Keratinocyte (primary cell): ENCODE measurements at regions not wholly inside any gene's neighbourhood (a gene's known extent, or its start where the extent isn't known, plus 50 kb on each side); places are given as distances from the start of the nearest gene placed in this dataset.

Experiments used
- DNase-seq: peaks from one replicate; pipeline ENCODE4 v3.0.0-alpha.2; 2011; ENCODE audit warnings: low read depth, missing footprints, low spot score
- FAIRE-seq: peaks from 2 replicates; lab custom pipeline; 2011; peaks lifted over from hg19 to GRCh38; lab: Jason Lieb, UNC
- H2AFZ ChIP-seq: 2 replicates; pipeline ENCODE4 v1.6.0; 2012; ENCODE audit warnings: low read length, control low read depth, inconsistent platforms; ENCODE audit not compliant: control insufficient read depth
- H3K27ac ChIP-seq: 2 replicates; pipeline ENCODE4 v1.5.1; 2011; ENCODE audit warnings: low read length; ENCODE audit not compliant: control insufficient read depth, insufficient read depth
- H3K27me3 ChIP-seq: 3 replicates; pipeline ENCODE4 v1.6.0; 2011; ENCODE audit warnings: low read length; ENCODE audit not compliant: control insufficient read depth, insufficient read depth; ENCODE audit errors: extremely low read depth
- H3K36me3 ChIP-seq, 2 experiments: 2 replicates in 1 of 2; 3 replicates in 1 of 2; pipeline ENCODE4 v1.5.1; 2011; ENCODE audit warnings: low read length in 2 of 2, mild to moderate bottlenecking in 1 of 2; ENCODE audit not compliant: control insufficient read depth in 2 of 2, insufficient read depth in 2 of 2; ENCODE audit errors: extremely low read depth in 1 of 2
- H3K4me1 ChIP-seq: 3 replicates; pipeline ENCODE4 v1.5.1; 2011; ENCODE audit warnings: low read length; ENCODE audit not compliant: control insufficient read depth, insufficient read depth; ENCODE audit errors: extremely low read depth
- H3K4me2 ChIP-seq: 3 replicates; pipeline ENCODE4 v1.6.0; 2011; ENCODE audit warnings: low read depth, low read length; ENCODE audit not compliant: control insufficient read depth, insufficient read depth; ENCODE audit errors: extremely low read depth
- H3K4me3 ChIP-seq, 3 experiments: fragments of 200-600 bp in 1 of 3; sonication (generic) in 1 of 3; 2 replicates in 2 of 3; 3 replicates in 1 of 3; pipeline ENCODE4 v1.5.1; 2011 to 2016; ENCODE audit warnings: low read length in 3 of 3, mild to moderate bottlenecking in 3 of 3, control low read depth in 2 of 3, inconsistent platforms in 1 of 3, low read depth in 1 of 3, mixed read lengths in 1 of 3, mixed run types in 1 of 3, moderate library complexity in 1 of 3; ENCODE audit not compliant: control insufficient read depth in 2 of 3, insufficient read depth in 2 of 3; ENCODE audit errors: extremely low read depth in 1 of 3
- H3K79me2 ChIP-seq: 2 replicates; pipeline ENCODE4 v1.6.0; 2012; ENCODE audit warnings: low read length; ENCODE audit not compliant: control insufficient read depth, insufficient read depth
- H3K9ac ChIP-seq: 3 replicates; pipeline ENCODE4 v1.6.0; 2011; ENCODE audit warnings: low read length; ENCODE audit not compliant: control insufficient read depth, insufficient read depth; ENCODE audit errors: extremely low read depth
- H3K9me1 ChIP-seq: 3 replicates; pipeline ENCODE4 v1.6.0; 2011; ENCODE audit warnings: low read length; ENCODE audit not compliant: control insufficient read depth, insufficient read depth; ENCODE audit errors: extremely low read depth
- H3K9me3 ChIP-seq: 2 replicates; pipeline ENCODE4 v1.5.1; 2012; ENCODE audit warnings: low read depth, low read length; ENCODE audit not compliant: control insufficient read depth
- H4K20me1 ChIP-seq: 3 replicates; pipeline ENCODE4 v1.6.0; 2011; ENCODE audit warnings: low read length; ENCODE audit not compliant: control insufficient read depth, insufficient read depth; ENCODE audit errors: extremely low read depth
- EZH2 ChIP-seq: IDR thresholded peaks from one replicate; pipeline ENCODE4 v1.6.1; 2012; ENCODE audit warnings: inconsistent platforms, mild to moderate bottlenecking, low read length, moderate library complexity
- dilution Hi-C: fragments of 300-500 bp; cut with MboI; formaldehyde crosslinking; loops from one replicate; pipeline ENCODE4 v1.7.0; 2020; ENCODE audit warnings: low sequenced_read_pairs; ENCODE audit not compliant: extremely low pct_ligation_motif_present
- TF ChIP-seq, protein P1 (sequence below), 3 experiments: IDR thresholded peaks in 1 of 3; conservative IDR thresholded peaks in 1 of 3; optimal IDR thresholded peaks in 1 of 3; 2 replicates in 2 of 3; 3 replicates in 1 of 3; pipeline versions ENCODE3 to v1.5.1; 2011; ENCODE audit warnings: low read length in 3 of 3, mild to moderate bottlenecking in 3 of 3, moderate library complexity in 2 of 3, control low read depth in 1 of 3, inconsistent platforms in 1 of 3; ENCODE audit not compliant: insufficient read depth in 2 of 3; ENCODE audit errors: extremely low read depth in 1 of 3

DNA sequence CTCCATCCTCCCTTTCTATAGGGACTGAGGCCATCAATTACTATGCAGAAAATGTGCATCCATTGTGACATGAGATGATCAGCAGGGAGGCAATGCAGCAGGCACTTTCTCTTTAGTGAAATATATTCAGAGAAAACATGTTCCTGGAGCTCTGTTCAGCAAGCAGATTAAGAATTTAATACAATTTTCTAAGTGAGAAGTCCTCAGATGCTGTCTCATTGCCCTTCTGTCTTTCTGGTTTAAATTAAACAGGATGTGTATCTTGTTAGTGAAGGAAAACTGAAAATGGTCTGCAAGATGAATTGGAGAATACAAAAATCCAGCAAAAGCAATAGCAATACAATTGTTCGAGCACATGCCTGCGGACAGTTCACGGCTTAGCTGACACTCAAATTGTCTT is 445.8 kb upstream of the RIOK2 start:
- Histone ChIP-seq H3K27me3 (no peaks in the 10 kb centered on the region), H3K9ac (no peak overlapping the region), H3K4me3 (no peak overlapping the region), H3K4me2 (no peak overlapping the region), H4K20me1 (no peaks in the 10 kb centered on the region), H3K4me1 (no peaks in the 10 kb centered on the region), H3K27ac (no peak overlapping the region), H3K79me2 (no peaks in the 10 kb centered on the region), H2AFZ (no peak overlapping the region), H3K36me3 (no peaks in the 10 kb centered on the region), H3K9me3 (no peaks in the 10 kb centered on the region), H3K9me1 (no peaks in the 10 kb centered on the region)
- TF ChIP-seq, protein P1, sequence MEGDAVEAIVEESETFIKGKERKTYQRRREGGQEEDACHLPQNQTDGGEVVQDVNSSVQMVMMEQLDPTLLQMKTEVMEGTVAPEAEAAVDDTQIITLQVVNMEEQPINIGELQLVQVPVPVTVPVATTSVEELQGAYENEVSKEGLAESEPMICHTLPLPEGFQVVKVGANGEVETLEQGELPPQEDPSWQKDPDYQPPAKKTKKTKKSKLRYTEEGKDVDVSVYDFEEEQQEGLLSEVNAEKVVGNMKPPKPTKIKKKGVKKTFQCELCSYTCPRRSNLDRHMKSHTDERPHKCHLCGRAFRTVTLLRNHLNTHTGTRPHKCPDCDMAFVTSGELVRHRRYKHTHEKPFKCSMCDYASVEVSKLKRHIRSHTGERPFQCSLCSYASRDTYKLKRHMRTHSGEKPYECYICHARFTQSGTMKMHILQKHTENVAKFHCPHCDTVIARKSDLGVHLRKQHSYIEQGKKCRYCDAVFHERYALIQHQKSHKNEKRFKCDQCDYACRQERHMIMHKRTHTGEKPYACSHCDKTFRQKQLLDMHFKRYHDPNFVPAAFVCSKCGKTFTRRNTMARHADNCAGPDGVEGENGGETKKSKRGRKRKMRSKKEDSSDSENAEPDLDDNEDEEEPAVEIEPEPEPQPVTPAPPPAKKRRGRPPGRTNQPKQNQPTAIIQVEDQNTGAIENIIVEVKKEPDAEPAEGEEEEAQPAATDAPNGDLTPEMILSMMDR (optimal IDR thresholded peaks at IDR 0.05 in 1 of 3, IDR thresholded peaks at IDR 0.05 in 1 of 3, conservative IDR thresholded peaks at IDR 0.05 in 1 of 3; ENCODE audit: extremely low read depth in 1 of 3, insufficient read depth in 2 of 3, low read length in 3 of 3): no peak
- no peak for TF ChIP-seq EZH2
- FAIRE-seq: no peak
- dilution Hi-C loops: no loop called here
- no peak for DNase-seq

DNA sequence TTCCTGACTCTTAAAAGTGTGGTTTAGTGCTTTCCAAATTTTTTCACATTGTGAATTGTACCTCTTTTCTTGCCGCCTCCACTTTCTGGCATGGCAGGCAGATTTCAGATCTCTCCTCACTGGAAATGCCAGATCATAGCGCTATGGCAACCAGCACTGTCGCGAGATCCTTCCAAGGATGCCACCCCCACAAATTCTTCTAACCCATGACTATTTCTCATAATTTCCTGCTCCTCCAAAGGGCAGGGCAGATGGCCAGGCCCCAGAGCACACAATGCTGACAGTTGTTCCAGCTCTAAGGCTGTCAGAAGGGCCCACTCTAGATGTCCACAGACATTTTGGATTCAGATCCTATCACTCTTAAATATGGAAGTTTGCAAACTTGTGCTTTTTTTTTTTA is 446.2 kb upstream of the RIOK2 start:
- dilution Hi-C loops: no loop called here
- no peak for FAIRE-seq
- H3K9me3 ChIP-seq: no peaks in the 10 kb centered on the region

More for the DNA sequence above, 446.2 kb upstream of the RIOK2 start:
- Histone ChIP-seq H3K9ac (no peak overlapping the region), H3K27ac (no peak overlapping the region), H3K9me1 (no peaks in the 10 kb centered on the region), H3K27me3 (no peaks in the 10 kb centered on the region), H3K4me1 (no peaks in the 10 kb centered on the region), H3K79me2 (no peaks in the 10 kb centered on the region), H3K36me3 (no peaks in the 10 kb centered on the region), H2AFZ (no peak overlapping the region), H4K20me1 (no peaks in the 10 kb centered on the region), H3K4me3 (no peak overlapping the region), H3K4me2 (no peak overlapping the region)
- TF ChIP-seq EZH2: no peak
- TF ChIP-seq, protein P1 (optimal IDR thresholded peaks at IDR 0.05 in 1 of 3, IDR thresholded peaks at IDR 0.05 in 1 of 3, conservative IDR thresholded peaks at IDR 0.05 in 1 of 3; ENCODE audit: extremely low read depth in 1 of 3, insufficient read depth in 2 of 3, low read length in 3 of 3): no peak
- no peak for DNase-seq
